ENCODE measurements at regions not wholly inside any gene's neighbourhood (a gene's known extent, or its start where the extent isn't known, plus 50 kb on each side); places are given as distances from the start of the nearest gene placed in this dataset.

GRCh38 chr10:7026818-7027217, 384.0 kb downstream of the SFMBT2 start:
- Histone ChIP-seq H3K27me3 (ENCODE audit: low read depth, low read length) (no peaks in the 10 kb centered on the region), H3K27ac (ENCODE audit: low read length) (no peak overlapping the region), H3K4me3 (ENCODE audit: low read depth in 1 of 2, low read length in 2 of 2) (no peak overlapping the region), H3K36me3 (ENCODE audit: control insufficient read depth in 1 of 2, insufficient read depth in 2 of 2, low read length in 2 of 2) (no peaks in the 10 kb centered on the region), H3K9me3 (ENCODE audit: control insufficient read depth in 1 of 2, low read length in 2 of 2) (peaks cover 0 to 3% of the 10 kb centered on the region in 2 donors), H3K4me1 (ENCODE audit: control insufficient read depth in 1 of 2, insufficient read depth in 2 of 2, low read length in 2 of 2) (no peaks in the 10 kb centered on the region)

GRCh38 chr10:7025296-7025695, 385.5 kb downstream of the SFMBT2 start:
- Histone ChIP-seq H3K27ac (ENCODE audit: low read length) (no peak overlapping the region), H3K9me3 (ENCODE audit: control insufficient read depth in 1 of 2, low read length in 2 of 2) (peaks cover 0 to 5% of the 10 kb centered on the region in 2 donors), H3K36me3 (ENCODE audit: control insufficient read depth in 1 of 2, insufficient read depth in 2 of 2, low read length in 2 of 2) (no peaks in the 10 kb centered on the region), H3K4me1 (ENCODE audit: control insufficient read depth in 1 of 2, insufficient read depth in 2 of 2, low read length in 2 of 2) (no peaks in the 10 kb centered on the region), H3K4me3 (ENCODE audit: low read depth in 1 of 2, low read length in 2 of 2) (no peak overlapping the region), H3K27me3 (ENCODE audit: low read depth, low read length) (no peaks in the 10 kb centered on the region)

GRCh38 chr10:7015457-7015856, 395.4 kb downstream of the SFMBT2 start:
- Histone ChIP-seq H3K27ac (ENCODE audit: low read length) (no peak overlapping the region), H3K9me3 (ENCODE audit: control insufficient read depth in 1 of 2, low read length in 2 of 2) (peaks cover 0 to 7% of the 10 kb centered on the region in 2 donors), H3K27me3 (ENCODE audit: low read depth, low read length) (no peaks in the 10 kb centered on the region), H3K4me1 (ENCODE audit: control insufficient read depth in 1 of 2, insufficient read depth in 2 of 2, low read length in 2 of 2) (no peaks in the 10 kb centered on the region), H3K36me3 (ENCODE audit: control insufficient read depth in 1 of 2, insufficient read depth in 2 of 2, low read length in 2 of 2) (no peaks in the 10 kb centered on the region), H3K4me3 (ENCODE audit: low read depth in 1 of 2, low read length in 2 of 2) (no peak overlapping the region)

GRCh38 chr10:7014721-7015120, 396.1 kb downstream of the SFMBT2 start:
- H3K27ac ChIP-seq (ENCODE audit: low read length): no peak overlapping the region
- H3K36me3 ChIP-seq (ENCODE audit: control insufficient read depth in 1 of 2, insufficient read depth in 2 of 2, low read length in 2 of 2): no peaks in the 10 kb centered on the region
- peaks cover 0 to under 1% of the 10 kb centered on the region in 2 donors for H3K9me3 ChIP-seq (ENCODE audit: control insufficient read depth in 1 of 2, low read length in 2 of 2)
- H3K4me1 ChIP-seq (ENCODE audit: control insufficient read depth in 1 of 2, insufficient read depth in 2 of 2, low read length in 2 of 2): no peaks in the 10 kb centered on the region
- H3K4me3 ChIP-seq (ENCODE audit: low read depth in 1 of 2, low read length in 2 of 2): no peak overlapping the region
- no peaks in the 10 kb centered on the region for H3K27me3 ChIP-seq (ENCODE audit: low read depth, low read length)

- H3K4me3 ChIP-seq (ENCODE audit: low read depth in 1 of 2, low read length in 2 of 2): no peak overlapping the region
- no peaks in the 10 kb centered on the region for H3K27me3 ChIP-seq (ENCODE audit: low read depth, low read length)
- no peaks in the 10 kb centered on the region for H3K9me3 ChIP-seq (ENCODE audit: control insufficient read depth in 1 of 2, low read length in 2 of 2)
- no peak overlapping the region for H3K27ac ChIP-seq (ENCODE audit: low read length)
- H3K4me1 ChIP-seq (ENCODE audit: control insufficient read depth in 1 of 2, insufficient read depth in 2 of 2, low read length in 2 of 2): no peaks in the 10 kb centered on the region
- no peaks in the 10 kb centered on the region for H3K36me3 ChIP-seq (ENCODE audit: control insufficient read depth in 1 of 2, insufficient read depth in 2 of 2, low read length in 2 of 2)
Measured at GRCh38 chr10:7011994-7012393, 398.8 kb downstream of the SFMBT2 start.

DNA sequence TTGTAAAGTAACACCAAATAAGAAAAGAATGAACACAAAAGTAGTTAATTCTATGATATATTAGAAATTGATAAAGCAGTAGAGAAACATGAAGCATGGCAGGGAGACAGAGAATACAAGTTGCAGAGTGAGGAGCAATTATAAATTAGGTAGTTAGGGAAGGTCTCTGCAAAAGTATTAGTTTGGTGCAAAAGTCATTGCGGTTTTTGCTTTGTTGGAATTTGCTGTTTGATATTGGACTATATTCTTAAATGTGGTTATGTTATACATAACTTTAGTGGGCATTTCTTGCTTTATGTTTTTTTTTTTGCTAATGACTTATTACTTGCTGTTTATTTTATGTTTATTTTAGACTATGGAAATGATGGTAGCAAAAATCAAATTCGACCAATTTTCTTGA, 402.2 kb downstream of the SFMBT2 start:
- Histone ChIP-seq H3K36me3 (ENCODE audit: control insufficient read depth in 1 of 2, insufficient read depth in 2 of 2, low read length in 2 of 2) (no peaks in the 10 kb centered on the region), H3K4me3 (ENCODE audit: low read depth in 1 of 2, low read length in 2 of 2) (no peak overlapping the region), H3K9me3 (ENCODE audit: control insufficient read depth in 1 of 2, low read length in 2 of 2) (no peaks in the 10 kb centered on the region), H3K27me3 (ENCODE audit: low read depth, low read length) (no peaks in the 10 kb centered on the region), H3K4me1 (ENCODE audit: control insufficient read depth in 1 of 2, insufficient read depth in 2 of 2, low read length in 2 of 2) (no peaks in the 10 kb centered on the region), H3K27ac (ENCODE audit: low read length) (no peak overlapping the region)

- Histone ChIP-seq H3K9me3 (ENCODE audit: control insufficient read depth in 1 of 2, low read length in 2 of 2) (no peaks in the 10 kb centered on the region), H3K27me3 (ENCODE audit: low read depth, low read length) (no peaks in the 10 kb centered on the region), H3K4me1 (ENCODE audit: control insufficient read depth in 1 of 2, insufficient read depth in 2 of 2, low read length in 2 of 2) (no peaks in the 10 kb centered on the region), H3K36me3 (ENCODE audit: control insufficient read depth in 1 of 2, insufficient read depth in 2 of 2, low read length in 2 of 2) (no peaks in the 10 kb centered on the region), H3K4me3 (ENCODE audit: low read depth in 1 of 2, low read length in 2 of 2) (no peak overlapping the region), H3K27ac (ENCODE audit: low read length) (no peak overlapping the region)
Measured at GRCh38 chr10:7007600-7008190, 403.1 kb downstream of the SFMBT2 start.

DNA sequence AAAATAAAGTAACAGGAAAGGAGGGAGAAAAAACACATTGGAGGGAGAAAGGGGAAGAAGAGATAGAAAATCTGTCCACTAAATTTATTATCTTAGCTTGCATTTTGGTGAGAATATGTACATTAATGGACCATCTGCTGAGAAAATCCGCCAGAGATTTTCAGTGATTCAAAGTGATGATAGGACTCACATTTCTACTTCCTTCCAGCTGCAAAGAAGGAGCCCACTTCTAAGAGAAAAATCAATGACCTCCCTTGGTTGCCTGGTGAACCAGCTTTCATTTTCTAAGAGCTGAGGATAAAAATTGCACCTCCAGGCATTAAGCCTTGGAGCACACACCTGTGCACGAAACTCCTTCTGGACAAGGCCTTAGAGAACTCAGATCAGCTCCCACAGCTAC, 404.3 kb downstream of the SFMBT2 start:
- no peak overlapping the region for H3K4me3 ChIP-seq (ENCODE audit: low read depth in 1 of 2, low read length in 2 of 2)
- H3K9me3 ChIP-seq (ENCODE audit: control insufficient read depth in 1 of 2, low read length in 2 of 2): no peaks in the 10 kb centered on the region
- H3K27me3 ChIP-seq (ENCODE audit: low read depth, low read length): no peaks in the 10 kb centered on the region
- H3K36me3 ChIP-seq (ENCODE audit: control insufficient read depth in 1 of 2, insufficient read depth in 2 of 2, low read length in 2 of 2): no peaks in the 10 kb centered on the region
- no peak overlapping the region for H3K27ac ChIP-seq (ENCODE audit: low read length)
- no peaks in the 10 kb centered on the region for H3K4me1 ChIP-seq (ENCODE audit: control insufficient read depth in 1 of 2, insufficient read depth in 2 of 2, low read length in 2 of 2)

- Histone ChIP-seq H3K9me3 (ENCODE audit: control insufficient read depth in 1 of 2, low read length in 2 of 2) (no peaks in the 10 kb centered on the region), H3K27ac (ENCODE audit: low read length) (no peak overlapping the region), H3K27me3 (ENCODE audit: low read depth, low read length) (no peaks in the 10 kb centered on the region), H3K4me1 (ENCODE audit: control insufficient read depth in 1 of 2, insufficient read depth in 2 of 2, low read length in 2 of 2) (no peaks in the 10 kb centered on the region), H3K36me3 (ENCODE audit: control insufficient read depth in 1 of 2, insufficient read depth in 2 of 2, low read length in 2 of 2) (no peaks in the 10 kb centered on the region), H3K4me3 (ENCODE audit: low read depth in 1 of 2, low read length in 2 of 2) (no peak overlapping the region)
Measured at GRCh38 chr10:7003831-7004395, 406.9 kb downstream of the SFMBT2 start.

- H3K9me3 ChIP-seq (ENCODE audit: control insufficient read depth in 1 of 2, low read length in 2 of 2): no peaks in the 10 kb centered on the region
- no peaks in the 10 kb centered on the region for H3K36me3 ChIP-seq (ENCODE audit: control insufficient read depth in 1 of 2, insufficient read depth in 2 of 2, low read length in 2 of 2)
- no peaks in the 10 kb centered on the region for H3K27me3 ChIP-seq (ENCODE audit: low read depth, low read length)
- no peak overlapping the region for H3K4me3 ChIP-seq (ENCODE audit: low read depth in 1 of 2, low read length in 2 of 2)
- no peaks in the 10 kb centered on the region for H3K4me1 ChIP-seq (ENCODE audit: control insufficient read depth in 1 of 2, insufficient read depth in 2 of 2, low read length in 2 of 2)
- H3K27ac ChIP-seq (ENCODE audit: low read length): no peak overlapping the region
Measured at GRCh38 chr10:7000061-7000460, 410.8 kb downstream of the SFMBT2 start.

DNA sequence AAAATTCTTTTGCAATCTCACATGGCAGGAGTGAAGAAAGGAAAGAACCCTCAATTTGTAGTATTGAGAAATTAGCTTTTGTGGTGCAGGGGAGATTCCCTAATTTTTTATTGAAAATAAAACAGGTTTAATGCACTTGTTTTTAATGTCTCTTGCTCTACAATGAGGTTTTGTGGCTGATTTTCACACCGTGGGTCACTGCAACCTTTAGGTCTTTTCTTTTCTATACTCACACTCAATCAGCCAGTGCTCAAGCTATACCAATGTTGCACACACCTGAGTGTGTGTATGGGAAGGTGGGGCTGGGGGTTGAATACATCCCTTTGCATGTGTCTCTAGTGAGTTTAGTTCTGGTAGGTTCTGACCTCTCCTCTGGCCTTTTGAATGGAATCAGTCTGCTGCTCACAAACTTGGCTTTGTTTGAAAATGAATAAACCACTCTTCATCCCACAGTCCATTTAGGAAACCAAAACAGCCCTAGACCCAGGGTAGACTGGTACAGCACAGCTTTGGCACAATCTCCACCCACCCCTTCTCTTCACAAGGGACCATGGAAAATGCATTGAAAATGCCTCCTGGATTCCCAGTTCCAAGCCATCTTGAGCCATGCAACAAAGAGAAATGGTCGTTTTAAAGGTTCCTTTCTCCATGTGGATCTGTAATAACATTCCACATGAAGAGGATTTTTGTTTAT, 411.5 kb downstream of the SFMBT2 start:
- H3K4me1 ChIP-seq (ENCODE audit: control insufficient read depth in 1 of 2, insufficient read depth in 2 of 2, low read length in 2 of 2): no peaks in the 10 kb centered on the region

More for the DNA sequence above, 411.5 kb downstream of the SFMBT2 start:
- no peaks in the 10 kb centered on the region for H3K36me3 ChIP-seq (ENCODE audit: control insufficient read depth in 1 of 2, insufficient read depth in 2 of 2, low read length in 2 of 2)
- no peaks in the 10 kb centered on the region for H3K9me3 ChIP-seq (ENCODE audit: control insufficient read depth in 1 of 2, low read length in 2 of 2)
- H3K4me3 ChIP-seq (ENCODE audit: low read depth in 1 of 2, low read length in 2 of 2): no peak overlapping the region
- no peaks in the 10 kb centered on the region for H3K27me3 ChIP-seq (ENCODE audit: low read depth, low read length)
- no peak overlapping the region for H3K27ac ChIP-seq (ENCODE audit: low read length)

All from muscle layer of duodenum (tissue), 2 donors.